Ovary (tissue), 7 donors: ENCODE measurements at regions not wholly inside any gene's neighbourhood (a gene's known extent, or its start where the extent isn't known, plus 50 kb on each side); places are given as distances from the start of the nearest gene placed in this dataset.

Source experiments
- DNase-seq, 5 donors: peaks; one replicate each; pipeline ENCODE4 v3.0.0-alpha.2; 2019 to 2020
- H3K27ac ChIP-seq, 2 donors: fragments of 200-600 bp; one replicate each; pipeline versions ENCODE4 v1.5.1 to v1.8.0; 2019 to 2022
- H3K27me3 ChIP-seq: fragments of 200-600 bp; one replicate; pipeline ENCODE4 v1.8.0; 2022
- H3K36me3 ChIP-seq: fragments of 200-600 bp; sonication (generic); one replicate; pipeline ENCODE4 v1.5.1; 2019
- H3K4me1 ChIP-seq: one replicate; pipeline ENCODE4 v1.8.1; 2013; ENCODE audit warnings: mild to moderate bottlenecking, moderate library complexity; ENCODE audit not compliant: insufficient read depth
- H3K4me3 ChIP-seq: fragments of 200-600 bp; sonication (generic); one replicate; pipeline ENCODE4 v1.5.1; 2017
- H3K9me3 ChIP-seq, 2 donors: fragments of 200-600 bp in 1 of 2; sonication (generic) in 1 of 2; one replicate each; pipeline versions ENCODE4 v1.5.1 to v1.8.1; 2013 to 2019; ENCODE audit warnings: mild to moderate bottlenecking in 1 of 2, moderate library complexity in 1 of 2
- EP300 ChIP-seq: sonication (generic); formaldehyde crosslinking; IDR thresholded peaks from one replicate; pipeline ENCODE4 v1.6.1; 2017; ENCODE audit warnings: antibody characterized with exemption
- POLR2A ChIP-seq: fragments of 450-650 bp; IDR thresholded peaks from one replicate; pipeline ENCODE4 v1.6.1; 2017; ENCODE audit warnings: antibody characterized with exemption, mild to moderate bottlenecking, moderate library complexity
- WGBS, 3 donors: extraction: QIAGEN DNeasy Blood & Tissue Kit in 1 of 3; methylation state at CpG; one replicate each; pipeline versions ENCODE4 v1.1.5 to v1.1.7; 2013 to 2017; 5-methylcytosine and 5-hydroxymethylcytosine counted together
- intact Hi-C, 4 donors: fragments of 100-400 bp; cut with DNase I; formaldehyde crosslinking; loops; one replicate each; pipeline versions ENCODE4 v1.11.0 to v1.15.1; 2022 to 2023
- TF ChIP-seq, protein P1 (sequence below), 3 donors: fragments of 450-650 bp in 2 of 3; fragments of 200-600 bp in 1 of 3; IDR thresholded peaks; one replicate each; pipeline versions ENCODE4 v1.5.1 to v1.8.0; 2016 to 2022; ENCODE audit warnings: antibody characterized with exemption in 3 of 3, mild to moderate bottlenecking in 1 of 3
- donor health status: DM: no; HTN: no; CAD: no; lungs with moderate emphysema.
- donor health status: DM: no; HTN: no; CAD: no.
- donor health status: Bipolar disorder and iron deficiency.
- donor health status: DM: no; HTN: no; CAD: no.
- donor health status: DM: yes; HTN: yes; CAD: no.

DNA sequence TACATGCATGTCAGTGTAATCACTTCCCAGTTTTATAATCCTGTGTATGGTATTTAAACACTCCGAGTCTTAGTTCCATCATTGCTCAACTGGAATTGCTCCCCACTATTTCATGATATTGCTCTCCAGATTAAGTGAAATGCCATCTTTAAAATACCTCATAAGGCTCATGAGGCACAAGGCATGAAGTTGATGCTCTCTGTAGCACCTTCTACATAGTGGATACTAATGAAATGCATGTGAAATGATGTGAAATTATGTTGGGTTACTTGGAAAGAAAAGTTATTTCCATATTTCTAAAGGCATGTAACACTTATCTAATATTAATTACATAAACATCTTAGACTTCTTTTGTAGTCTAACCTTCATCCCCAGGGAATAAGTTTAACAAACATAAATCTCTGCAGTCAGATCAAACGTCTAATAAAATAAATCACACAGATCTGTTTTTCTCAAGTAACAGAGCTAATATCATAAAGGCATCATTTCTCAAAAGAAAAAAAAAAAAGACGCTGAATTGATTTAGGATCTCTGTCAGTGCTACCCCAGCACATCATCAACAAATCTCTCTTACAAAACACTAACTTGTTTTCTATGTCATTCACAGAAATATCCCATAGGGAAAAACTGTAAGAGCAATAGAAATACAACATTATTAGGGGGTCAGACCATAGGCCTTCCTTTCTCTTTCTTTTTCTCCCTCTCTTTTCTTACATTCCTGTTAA, 736.0 kb upstream of the LRRC4C start:
- intact Hi-C loops: no loop called here
- H3K9me3 ChIP-seq: no peaks in the 10 kb centered on the region
- DNase-seq: no peak
- H3K4me1 ChIP-seq: no peaks in the 10 kb centered on the region
- no peaks in the 10 kb centered on the region for H3K27me3 ChIP-seq
- WGBS, 3 donors: 28 to 32% (median 29%) methylated on average over 3 of the region's 3 CpGs
- H3K36me3 ChIP-seq: no peaks in the 10 kb centered on the region
- no peak overlapping the region for H3K27ac ChIP-seq
- TF ChIP-seq EP300: no peak
- no peak for TF ChIP-seq POLR2A
- TF ChIP-seq, protein P1, sequence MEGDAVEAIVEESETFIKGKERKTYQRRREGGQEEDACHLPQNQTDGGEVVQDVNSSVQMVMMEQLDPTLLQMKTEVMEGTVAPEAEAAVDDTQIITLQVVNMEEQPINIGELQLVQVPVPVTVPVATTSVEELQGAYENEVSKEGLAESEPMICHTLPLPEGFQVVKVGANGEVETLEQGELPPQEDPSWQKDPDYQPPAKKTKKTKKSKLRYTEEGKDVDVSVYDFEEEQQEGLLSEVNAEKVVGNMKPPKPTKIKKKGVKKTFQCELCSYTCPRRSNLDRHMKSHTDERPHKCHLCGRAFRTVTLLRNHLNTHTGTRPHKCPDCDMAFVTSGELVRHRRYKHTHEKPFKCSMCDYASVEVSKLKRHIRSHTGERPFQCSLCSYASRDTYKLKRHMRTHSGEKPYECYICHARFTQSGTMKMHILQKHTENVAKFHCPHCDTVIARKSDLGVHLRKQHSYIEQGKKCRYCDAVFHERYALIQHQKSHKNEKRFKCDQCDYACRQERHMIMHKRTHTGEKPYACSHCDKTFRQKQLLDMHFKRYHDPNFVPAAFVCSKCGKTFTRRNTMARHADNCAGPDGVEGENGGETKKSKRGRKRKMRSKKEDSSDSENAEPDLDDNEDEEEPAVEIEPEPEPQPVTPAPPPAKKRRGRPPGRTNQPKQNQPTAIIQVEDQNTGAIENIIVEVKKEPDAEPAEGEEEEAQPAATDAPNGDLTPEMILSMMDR (IDR thresholded peaks at IDR 0.05): no peak
- no peak overlapping the region for H3K4me3 ChIP-seq

DNA sequence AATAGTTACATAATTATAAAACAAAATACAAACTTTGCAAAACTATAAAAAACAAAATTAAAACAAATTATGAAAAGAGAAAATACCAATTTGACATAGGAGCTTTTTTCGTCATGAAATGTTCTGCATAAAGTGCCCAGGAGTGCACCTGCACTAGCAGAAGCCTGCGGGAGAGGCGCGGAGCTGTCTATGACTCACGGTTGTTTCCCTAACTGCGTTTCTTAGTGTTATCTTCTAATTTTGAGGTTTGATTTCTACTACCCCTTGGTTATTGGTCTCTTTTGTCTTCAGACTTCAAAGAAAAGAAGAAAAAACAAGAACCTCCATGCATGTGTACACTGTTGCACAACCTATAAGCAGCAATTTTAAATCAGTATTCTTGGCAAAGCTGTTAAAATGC, 740.9 kb upstream of the LRRC4C start:
- Histone ChIP-seq H3K36me3 (no peaks in the 10 kb centered on the region), H3K4me1 (no peaks in the 10 kb centered on the region), H3K27me3 (no peaks in the 10 kb centered on the region), H3K27ac (no peak overlapping the region), H3K9me3 (no peaks in the 10 kb centered on the region), H3K4me3 (no peak overlapping the region)
- TF ChIP-seq, protein P1 (IDR thresholded peaks at IDR 0.05): no peak
- TF ChIP-seq EP300 (no peak), POLR2A (no peak)
- 88 to 91% (median 89%) methylated on average over 6 of the region's 6 CpGs for WGBS, 3 donors
- DNase-seq: no peak
- intact Hi-C loops: no loop called here

- H3K4me3 ChIP-seq: no peak overlapping the region
- H3K36me3 ChIP-seq: no peaks in the 10 kb centered on the region
- no peaks in the 10 kb centered on the region for H3K9me3 ChIP-seq
- 56 to 72% (median 60%) methylated on average over 6 of the region's 6 CpGs for WGBS, 3 donors
- intact Hi-C loops: no loop called here
- no peak for TF ChIP-seq POLR2A
- TF ChIP-seq EP300: no peak
- TF ChIP-seq, protein P1 (IDR thresholded peaks at IDR 0.05): no peak
- no peaks in the 10 kb centered on the region for H3K27me3 ChIP-seq
- no peak for DNase-seq
- H3K4me1 ChIP-seq: no peaks in the 10 kb centered on the region
- H3K27ac ChIP-seq: no peak overlapping the region
Observed at GRCh38 chr11:42201603-42202148, 742.2 kb upstream of the LRRC4C start.

DNA sequence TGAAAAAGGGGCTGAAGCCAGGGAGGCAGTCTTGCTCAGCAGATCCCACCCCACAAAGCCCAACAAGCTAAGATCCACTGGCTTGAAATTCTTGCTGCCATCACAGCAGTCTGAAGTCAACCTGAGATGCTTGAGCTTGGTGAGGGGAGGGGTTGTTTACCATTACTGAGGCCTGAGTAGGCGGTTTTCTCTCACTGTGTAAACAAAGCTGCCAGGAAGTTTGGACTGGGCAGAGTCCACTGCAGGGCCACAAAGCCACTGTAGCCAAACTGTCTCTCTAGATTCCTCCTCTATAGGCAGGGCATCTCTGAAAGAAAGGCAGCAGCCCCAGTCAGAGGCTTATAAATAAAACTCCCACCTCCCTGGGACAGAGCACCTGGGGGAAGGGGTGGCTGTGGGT, 746.1 kb upstream of the LRRC4C start:
- intact Hi-C loops: no loop called here
- Histone ChIP-seq H3K27me3 (no peaks in the 10 kb centered on the region), H3K9me3 (no peaks in the 10 kb centered on the region)

More for the DNA sequence above, 746.1 kb upstream of the LRRC4C start:
- 27 to 49% (median 45%) methylated on average over 1 of the region's 1 CpG for WGBS, 3 donors
- TF ChIP-seq EP300 (no peak), POLR2A (no peak)
- TF ChIP-seq, protein P1 (IDR thresholded peaks at IDR 0.05): no peak
- H3K36me3 ChIP-seq: no peaks in the 10 kb centered on the region
- no peaks in the 10 kb centered on the region for H3K4me1 ChIP-seq
- DNase-seq: no peak
- H3K27ac ChIP-seq: no peak overlapping the region
- H3K4me3 ChIP-seq: no peak overlapping the region
